DMS53 treated with DMSO at 0.1 percent for 48 hours (cell line): ENCODE measurements at regions not wholly inside any gene's neighbourhood (a gene's known extent, or its start where the extent isn't known, plus 50 kb on each side); places are given as distances from the start of the nearest gene placed in this dataset.
A peak's percentile ranks its signal among the peaks of the same experiment; 100 is the strongest.

ENCODE experiments used
- DNase-seq: peaks from one replicate; lab custom pipeline; 2025; ENCODE audit not compliant: unreplicated experiment; lab: John Stamatoyannopoulos, UW

- DNase-seq = no peak
These were observed 119.4 kb downstream of the EVX1 start for GRCh38 chr7:27362026-27362425.

GRCh38 chr7:27364344-27364758 lies 121.7 kb downstream of the EVX1 start:
- no peak for DNase-seq

GRCh38 chr7:27367179-27367932 lies 124.8 kb downstream of the EVX1 start:
- DNase-seq = peak; percentile 62

GRCh38 chr7:27367933-27368549 lies 125.4 kb downstream of the EVX1 start:
- DNase-seq = no peak

- no peak for DNase-seq
These were observed 132.6 kb downstream of the EVX1 start for GRCh38 chr7:27374958-27375841.

GRCh38 chr7:27375958-27376357 lies 133.4 kb downstream of the EVX1 start:
- no peak for DNase-seq

- DNase-seq = no peak
These were observed 135.4 kb downstream of the EVX1 start for GRCh38 chr7:27377988-27378387.

- DNase-seq = no peak
These were observed 139.7 kb downstream of the EVX1 start for GRCh38 chr7:27382307-27382706.

- DNase-seq = no peak
These were observed 144.0 kb downstream of the EVX1 start for GRCh38 chr7:27386581-27386980.

- no peak for DNase-seq
These were observed 145.3 kb downstream of the EVX1 start for GRCh38 chr7:27387864-27388263.

- no peak for DNase-seq
These were observed 146.0 kb downstream of the EVX1 start for GRCh38 chr7:27388561-27388960.

- DNase-seq = no peak
These were observed 146.9 kb downstream of the EVX1 start for GRCh38 chr7:27389496-27389895.

GRCh38 chr7:27392477-27392876 lies 149.9 kb downstream of the EVX1 start:
- DNase-seq = no peak

GRCh38 chr7:27394871-27395270 lies 152.3 kb downstream of the EVX1 start:
- DNase-seq = no peak

- DNase-seq = no peak
These were observed 153.0 kb downstream of the EVX1 start for GRCh38 chr7:27395626-27396025.

GRCh38 chr7:27397503-27397902 lies 154.9 kb downstream of the EVX1 start:
- DNase-seq = no peak

GRCh38 chr7:27398851-27399250 lies 156.2 kb downstream of the EVX1 start:
- no peak for DNase-seq

GRCh38 chr7:27399791-27400567 lies 157.4 kb downstream of the EVX1 start:
- no peak for DNase-seq

GRCh38 chr7:27405780-27406179 lies 163.2 kb downstream of the EVX1 start:
- DNase-seq = no peak

GRCh38 chr7:27409311-27409710 lies 166.7 kb downstream of the EVX1 start:
- no peak for DNase-seq

- DNase-seq = no peak
These were observed 167.2 kb downstream of the EVX1 start for GRCh38 chr7:27409776-27410175.
